NCI-H524 (cell line): ENCODE measurements at regions not wholly inside any gene's neighbourhood (a gene's known extent, or its start where the extent isn't known, plus 50 kb on each side); places are given as distances from the start of the nearest gene placed in this dataset.
"Not testable (repeated sequence)": the region's sequence is repeated elsewhere in the genome, so short reads cannot be mapped to it uniquely, and the experiment has no call there.

Source experiments
- DNase-seq, 2 experiments: peaks; one replicate each; lab custom pipeline; 2025; lab: John Stamatoyannopoulos, UW

DNA sequence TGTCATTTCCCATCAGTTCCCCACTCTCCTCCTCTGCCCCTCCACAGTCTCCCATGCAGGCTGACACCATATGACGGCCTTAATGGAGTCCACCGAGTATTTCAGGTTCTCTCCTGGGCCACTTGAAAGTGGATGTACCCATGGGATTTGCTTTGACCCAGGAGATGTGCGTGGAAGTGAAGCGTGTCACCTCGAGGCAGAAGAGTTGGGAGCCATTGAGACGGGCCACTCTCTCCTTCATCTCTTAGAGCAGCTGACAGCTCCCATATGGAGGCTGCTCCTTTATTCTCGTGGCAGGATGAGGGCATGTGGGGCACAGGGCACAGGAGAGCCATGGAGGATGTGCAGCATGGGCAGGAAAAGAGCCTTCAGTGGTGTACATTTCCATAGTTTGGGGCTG is 144.7 kb upstream of the CRYM start:
- DNase-seq: not testable (repeated sequence)

DNA sequence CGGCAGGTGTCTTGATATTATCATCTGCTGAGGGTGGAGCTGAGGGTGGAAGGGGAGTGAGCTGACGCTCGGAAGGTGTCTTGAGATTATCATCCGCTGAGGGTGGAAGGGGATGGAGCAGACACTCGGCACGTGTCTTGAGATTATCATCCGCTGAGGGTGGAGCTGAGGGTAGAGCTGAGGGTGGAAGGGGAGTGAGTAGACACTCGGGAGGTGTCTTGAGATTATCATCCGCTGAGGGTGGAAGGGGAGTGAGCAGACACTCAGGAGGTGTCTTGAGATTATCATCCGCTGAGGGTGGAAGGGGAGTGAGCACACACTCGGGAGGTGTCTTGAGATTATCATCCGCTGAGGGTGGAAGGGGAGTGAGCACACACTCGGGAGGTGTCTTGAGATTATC is 126.6 kb upstream of the CRYM start:
- not testable (repeated sequence) for DNase-seq

DNA sequence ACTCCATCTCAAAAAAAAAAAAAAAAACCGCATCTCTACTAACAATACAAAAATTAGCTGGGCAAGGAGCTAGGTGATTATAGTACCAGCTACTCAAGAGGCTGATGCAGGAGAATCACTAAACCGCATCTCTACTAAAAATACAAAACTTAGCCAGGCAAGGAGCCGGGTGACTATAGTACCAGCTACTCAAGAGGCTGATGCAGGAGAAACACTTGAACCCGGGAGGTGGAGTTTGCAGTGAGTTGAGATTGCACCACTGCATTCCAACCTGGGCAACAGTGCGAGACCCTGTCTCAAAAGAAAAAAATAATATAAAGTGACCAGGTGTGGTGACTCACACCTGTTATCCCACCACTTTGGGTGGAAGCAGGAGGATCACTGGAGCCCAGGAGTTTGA is 119.8 kb upstream of the CRYM start:
- DNase-seq: not testable (repeated sequence)

DNA sequence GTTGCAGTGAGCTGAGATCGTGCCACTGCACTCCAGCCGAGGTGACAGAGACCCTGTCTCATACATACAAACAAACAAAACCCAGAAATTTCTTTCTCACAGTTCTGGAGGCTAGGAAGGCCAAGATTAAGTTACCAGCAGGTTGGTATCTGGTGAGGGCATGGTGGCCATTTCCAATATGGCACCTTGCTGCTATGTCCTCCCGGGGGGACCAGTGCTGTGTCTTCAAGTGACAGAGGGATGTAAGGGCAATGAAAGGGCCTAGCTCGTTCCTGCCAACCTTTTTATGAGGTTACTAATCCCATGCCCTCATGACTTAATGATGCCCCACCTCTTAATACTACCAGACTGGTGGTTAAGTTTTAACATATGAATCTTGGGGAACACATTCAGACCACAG is 118.5 kb upstream of the CRYM start:
- not testable (repeated sequence) for DNase-seq

DNA sequence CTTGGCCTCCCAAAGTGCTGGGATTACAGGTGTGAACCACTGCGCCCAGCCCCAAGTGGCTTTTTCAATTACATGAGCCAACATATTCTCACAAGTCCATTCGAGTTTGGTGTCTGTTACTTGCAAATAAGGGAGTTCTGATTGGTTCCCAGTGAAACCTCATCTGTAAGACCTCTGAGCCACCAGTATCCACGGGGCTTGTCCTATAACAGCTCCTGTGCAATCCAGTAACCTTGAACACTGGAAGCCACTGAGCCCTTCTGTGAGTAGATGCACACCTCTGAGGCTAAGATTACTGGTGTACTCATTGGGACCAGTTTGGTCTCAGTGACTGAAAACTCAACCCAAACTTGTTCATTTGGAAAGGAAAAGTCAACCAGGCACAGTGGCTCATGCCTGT is 112.5 kb upstream of the CRYM start:
- not testable (repeated sequence) for DNase-seq

DNA sequence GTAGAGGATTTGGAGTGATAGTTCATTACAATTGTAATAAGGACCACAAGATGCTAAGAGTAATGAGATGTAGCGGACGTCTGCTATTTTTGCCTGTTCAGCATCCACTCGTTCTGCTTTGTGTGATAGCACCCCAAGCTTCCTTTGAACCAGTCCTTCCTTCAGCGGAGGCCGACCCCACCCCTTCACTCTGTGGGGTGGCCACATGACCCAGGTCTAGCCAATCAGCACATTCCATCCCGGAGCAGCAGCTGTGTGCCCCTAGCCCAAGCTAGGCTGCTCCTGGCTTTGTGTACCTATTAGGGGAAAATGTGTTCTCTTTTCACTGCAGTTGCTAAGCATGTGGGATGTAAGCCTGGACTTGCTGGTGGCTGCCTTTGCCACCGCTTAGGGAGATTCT is 111.8 kb upstream of the CRYM start:
- DNase-seq: not testable (repeated sequence)

DNA sequence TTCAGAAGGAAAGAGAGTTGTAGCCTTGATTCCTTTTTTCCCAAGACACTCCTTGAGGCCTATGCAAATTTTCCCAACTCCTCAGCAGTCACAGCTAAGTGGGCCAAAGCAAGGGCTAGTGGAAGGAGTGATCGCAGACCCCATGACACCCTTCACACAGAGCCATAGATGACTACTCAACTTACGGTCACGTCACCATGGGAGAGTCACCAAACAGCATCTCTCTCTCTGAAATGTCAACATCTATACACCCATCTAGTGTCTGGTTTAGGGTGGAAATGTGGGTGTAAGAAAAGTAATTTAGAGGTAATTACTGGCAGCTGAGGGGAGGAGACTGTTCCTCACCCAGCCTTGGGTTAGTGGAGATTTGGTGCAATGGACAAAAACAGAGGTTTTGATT is 109.7 kb upstream of the CRYM start:
- not testable (repeated sequence) for DNase-seq

DNA sequence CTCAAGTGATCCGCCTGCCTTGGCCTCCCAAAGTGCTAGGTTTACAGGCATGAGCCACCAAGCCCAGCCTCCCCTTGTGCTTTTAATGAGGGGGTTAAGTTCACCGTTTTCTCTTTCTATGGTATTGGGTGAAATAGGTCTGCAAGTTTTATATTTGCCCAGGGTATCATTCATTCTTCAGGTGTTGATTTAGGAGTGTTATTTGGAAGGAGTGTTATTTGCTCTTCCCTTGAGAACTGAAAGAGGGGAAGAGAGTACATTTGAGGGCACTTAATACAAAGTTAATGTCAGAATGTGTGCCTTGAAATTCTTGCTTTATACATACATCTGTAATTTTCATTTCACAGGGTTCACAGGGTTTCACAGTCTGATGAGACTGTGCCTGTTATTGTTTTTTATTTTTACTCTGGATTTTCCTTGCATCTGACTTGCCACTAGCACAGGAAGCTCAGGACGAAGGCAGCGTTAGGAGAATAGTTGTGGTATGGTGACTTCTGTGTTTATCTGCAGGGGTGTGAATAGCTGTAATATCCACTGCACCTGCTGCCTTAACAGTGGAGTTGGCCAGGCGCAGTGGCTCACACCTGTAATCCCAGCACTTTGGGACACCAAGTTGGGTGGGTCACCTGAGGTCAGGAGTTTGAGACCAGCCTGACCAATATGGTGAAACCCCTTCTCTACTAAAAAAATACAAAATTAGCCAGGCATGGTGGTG is 108.3 kb upstream of the CRYM start:
- not testable (repeated sequence) for DNase-seq

DNA sequence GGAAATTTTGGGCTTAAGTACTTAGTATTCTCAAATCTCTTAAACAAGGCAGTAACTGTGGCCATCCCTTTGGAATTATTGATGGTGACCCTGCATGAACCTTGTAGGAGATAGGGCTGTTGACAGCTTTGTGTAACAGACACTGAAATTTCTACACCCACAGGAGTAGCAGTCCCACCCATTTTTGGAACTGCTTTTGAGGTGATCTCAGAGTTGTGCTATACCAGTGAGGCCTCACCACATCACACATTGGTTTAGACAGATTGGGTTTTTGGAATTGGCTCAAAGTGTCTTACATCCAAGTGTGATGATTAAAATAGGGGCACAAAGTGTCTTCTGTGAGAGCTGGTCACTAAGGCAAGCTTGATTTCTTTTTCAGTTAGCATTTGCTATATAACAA is 105.6 kb upstream of the CRYM start:
- not testable (repeated sequence) for DNase-seq

DNA sequence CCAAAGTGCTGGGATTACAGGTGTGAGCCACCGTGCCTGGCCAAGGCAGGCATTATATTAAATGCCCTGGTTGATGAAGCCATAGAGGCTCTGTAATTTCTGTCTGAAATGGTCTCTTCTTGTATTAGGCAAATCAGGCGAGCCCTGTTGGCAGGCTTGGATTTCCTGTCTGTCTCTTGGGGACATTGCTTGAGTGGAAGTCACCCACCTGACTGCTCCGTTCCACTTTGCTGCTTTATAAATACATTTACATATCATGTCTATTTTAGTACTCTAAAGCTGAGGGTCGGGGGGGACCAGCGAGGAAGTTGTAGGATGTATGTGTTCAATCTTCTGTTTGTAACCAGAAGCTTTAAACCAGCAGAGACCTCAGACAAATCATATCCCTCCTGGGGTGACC is 101.6 kb upstream of the CRYM start:
- not testable (repeated sequence) for DNase-seq

DNA sequence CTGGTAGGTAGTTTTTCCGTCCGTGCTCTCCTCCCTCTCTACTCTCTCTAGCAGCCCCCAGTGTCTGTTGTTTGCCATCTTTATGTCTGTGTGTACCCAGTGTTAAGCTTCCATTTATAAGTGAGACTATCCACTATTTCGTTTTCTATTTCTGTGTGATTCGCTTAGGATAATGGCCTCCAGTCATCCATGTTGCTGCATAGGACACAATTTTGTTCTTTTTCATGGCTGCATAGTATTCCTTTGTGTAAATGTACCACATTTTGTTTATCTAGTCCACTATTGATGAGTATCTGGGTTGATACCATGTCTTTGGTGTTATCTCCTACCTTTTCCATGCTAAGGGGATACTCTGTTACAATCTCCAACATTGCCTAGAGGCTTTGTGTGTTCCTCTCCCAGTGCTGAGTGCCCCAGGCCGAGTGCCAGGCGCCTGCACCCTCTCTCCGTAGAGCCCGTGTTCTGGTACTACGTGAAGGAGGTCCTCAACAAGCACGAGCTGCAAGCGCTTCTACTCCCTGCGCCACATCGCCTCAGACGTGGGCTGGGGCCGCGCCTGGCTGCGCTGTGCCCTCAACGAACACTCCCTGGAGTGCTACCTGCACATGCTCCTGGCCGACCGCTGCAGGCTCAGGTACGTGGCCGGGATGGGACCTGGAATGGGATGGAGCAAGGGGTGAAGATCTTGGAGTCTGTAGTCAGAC is 98.3 kb upstream of the CRYM start:
- DNase-seq: not testable (repeated sequence)

DNA sequence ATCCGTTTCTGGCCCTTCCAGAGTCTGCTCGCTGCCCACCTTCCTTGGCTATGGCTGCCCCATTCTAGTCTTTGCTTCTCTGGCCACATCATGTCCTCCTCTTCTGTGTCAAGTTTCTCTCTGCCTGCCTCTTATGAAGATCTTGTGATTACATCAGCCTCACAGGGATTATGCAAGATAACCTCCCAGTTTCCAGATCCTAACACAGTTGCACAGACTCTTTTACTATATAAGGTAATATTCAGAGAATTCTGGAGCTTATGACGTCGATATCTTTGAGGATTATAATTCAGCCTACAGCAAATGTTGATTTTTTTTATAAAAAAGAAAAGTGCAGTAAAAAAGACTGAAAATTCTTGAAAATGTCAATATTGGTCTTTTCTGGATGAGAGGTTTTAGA is 97.2 kb upstream of the CRYM start:
- DNase-seq: not testable (repeated sequence)

DNA sequence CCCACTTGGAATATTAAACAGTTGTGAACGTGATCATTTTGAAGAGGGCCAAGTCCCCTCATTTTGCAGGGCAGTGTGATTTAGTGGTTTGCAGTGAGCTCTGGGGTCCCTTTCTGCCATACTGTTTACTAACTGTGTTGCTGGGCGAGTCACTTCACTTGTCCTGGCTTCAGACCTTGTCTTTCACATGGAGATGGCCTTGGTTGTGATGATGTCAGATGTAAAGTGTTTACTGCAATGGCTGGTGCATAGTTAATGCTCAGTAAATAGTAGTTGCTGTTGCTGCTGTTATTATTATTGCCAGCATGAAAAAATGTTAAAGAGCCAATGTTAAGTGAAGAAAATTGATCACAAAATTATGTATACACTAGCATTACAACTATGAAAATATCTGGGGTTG is 95.4 kb upstream of the CRYM start:
- not testable (repeated sequence) for DNase-seq

DNA sequence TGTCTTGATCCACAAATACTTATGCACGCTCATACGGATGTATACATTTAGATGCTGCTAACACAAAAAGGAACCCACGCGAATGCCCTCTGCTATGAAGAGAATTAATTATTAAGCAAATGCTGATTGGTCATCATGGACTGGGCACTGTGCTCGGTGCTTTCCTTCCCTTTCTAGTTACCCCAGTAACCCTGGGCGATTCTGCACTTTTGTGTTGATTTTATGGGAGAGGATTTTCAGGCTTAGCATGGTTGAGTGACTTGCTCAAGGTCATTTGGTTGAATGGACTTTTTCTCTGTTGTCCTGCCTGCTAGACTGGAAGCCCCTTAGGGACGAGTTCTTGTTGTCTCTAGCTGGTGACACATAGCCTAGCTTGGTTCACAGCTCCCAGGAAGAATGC is 94.8 kb upstream of the CRYM start:
- not testable (repeated sequence) for DNase-seq

DNA sequence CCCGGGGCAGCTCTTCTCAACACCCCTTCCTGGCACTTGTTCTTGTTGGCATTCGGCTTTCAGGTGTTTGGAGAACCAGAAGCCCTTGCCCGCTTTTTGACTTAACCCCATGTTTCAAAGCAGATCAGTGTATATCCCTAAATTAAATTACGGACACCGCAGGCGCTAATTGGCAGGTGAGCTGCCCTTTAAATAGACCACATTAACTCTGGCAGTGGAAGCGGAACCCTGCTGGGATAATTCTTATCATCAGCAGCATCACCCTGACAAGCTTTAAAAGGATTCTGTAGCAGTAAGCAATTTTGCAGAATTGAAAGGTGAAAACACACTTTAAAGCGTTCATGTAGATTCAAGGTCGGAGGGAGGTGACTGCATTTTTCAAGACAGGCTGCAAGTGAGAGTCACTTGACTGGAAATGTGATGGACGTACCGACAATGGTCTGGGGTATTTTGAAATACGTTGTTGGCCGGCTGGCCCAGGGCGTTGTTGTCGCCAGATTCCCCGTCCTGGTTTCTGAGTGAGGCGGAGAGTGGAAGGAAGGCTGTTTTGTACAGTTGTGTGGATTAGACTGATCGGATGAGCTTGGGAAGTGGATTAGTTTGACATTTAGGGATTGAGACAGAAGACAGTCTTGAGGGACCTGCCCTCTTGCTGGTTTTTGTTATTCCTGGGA is 94.2 kb upstream of the CRYM start:
- DNase-seq: not testable (repeated sequence)

DNA sequence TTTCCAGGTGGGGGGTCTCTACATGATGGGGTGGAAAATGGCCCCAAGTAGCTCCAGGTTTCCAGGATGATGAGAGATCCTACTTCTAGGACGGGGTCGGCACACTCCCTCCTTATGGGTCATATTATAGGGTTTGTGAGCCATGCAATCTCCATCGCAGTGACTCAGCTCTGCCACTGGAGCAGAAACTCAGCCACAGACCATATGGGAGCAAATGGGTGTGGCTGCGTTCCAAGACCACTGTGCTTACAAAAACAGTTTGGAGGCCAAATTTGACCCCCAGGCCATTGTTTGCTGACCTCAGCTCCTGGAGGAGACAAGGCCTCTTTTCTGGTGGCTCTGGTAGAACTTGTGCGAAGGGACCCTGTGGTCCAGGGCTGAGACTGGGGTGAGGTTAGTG is 92.7 kb upstream of the CRYM start:
- not testable (repeated sequence) for DNase-seq

DNA sequence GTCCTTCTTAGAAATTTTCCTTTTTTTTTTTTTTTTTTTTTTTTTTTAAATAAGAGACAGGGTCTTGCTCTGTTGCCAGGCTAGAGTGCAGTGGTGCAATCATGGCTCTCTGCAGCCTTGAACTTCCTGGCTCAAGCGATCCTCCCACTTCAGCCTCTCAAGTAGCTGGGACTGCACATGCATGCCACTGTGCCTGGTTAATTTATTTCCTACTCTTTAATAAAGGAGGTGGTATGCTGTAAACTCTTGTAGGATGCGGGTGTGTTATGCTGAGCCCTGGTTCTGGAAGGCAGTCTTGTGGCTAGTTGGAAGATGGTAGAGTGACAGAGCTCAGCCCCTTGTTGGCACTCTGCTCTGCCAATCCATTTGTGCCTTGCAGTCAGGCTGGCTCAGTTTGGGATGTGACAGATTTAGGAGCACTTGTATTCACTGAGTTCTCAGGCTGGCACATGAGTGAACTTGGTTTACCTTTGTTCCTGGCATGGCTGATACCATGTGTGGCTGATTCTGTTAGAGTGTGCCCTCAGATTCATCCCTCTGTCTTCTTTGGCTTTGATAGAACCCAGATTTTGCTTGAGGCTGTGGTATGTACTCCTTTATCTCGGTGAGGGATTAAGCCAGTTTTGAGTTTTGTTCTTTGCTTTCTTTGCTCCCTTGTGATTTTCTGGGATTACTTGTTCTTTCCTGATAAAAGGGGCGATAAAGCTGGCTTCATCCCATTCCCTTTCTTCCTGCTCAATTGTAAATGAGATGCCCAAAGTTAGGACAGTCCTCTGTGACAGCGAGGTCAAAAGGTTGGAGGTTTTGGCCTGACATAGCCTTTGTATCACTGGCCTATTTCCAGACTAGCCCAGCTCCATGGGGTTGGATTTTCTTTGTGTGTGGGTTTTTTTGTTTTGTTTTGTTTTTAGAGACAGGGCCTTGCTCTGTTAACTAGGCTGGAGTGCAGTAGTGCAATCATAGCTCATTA is 91.2 kb upstream of the CRYM start:
- DNase-seq: not testable (repeated sequence)

DNA sequence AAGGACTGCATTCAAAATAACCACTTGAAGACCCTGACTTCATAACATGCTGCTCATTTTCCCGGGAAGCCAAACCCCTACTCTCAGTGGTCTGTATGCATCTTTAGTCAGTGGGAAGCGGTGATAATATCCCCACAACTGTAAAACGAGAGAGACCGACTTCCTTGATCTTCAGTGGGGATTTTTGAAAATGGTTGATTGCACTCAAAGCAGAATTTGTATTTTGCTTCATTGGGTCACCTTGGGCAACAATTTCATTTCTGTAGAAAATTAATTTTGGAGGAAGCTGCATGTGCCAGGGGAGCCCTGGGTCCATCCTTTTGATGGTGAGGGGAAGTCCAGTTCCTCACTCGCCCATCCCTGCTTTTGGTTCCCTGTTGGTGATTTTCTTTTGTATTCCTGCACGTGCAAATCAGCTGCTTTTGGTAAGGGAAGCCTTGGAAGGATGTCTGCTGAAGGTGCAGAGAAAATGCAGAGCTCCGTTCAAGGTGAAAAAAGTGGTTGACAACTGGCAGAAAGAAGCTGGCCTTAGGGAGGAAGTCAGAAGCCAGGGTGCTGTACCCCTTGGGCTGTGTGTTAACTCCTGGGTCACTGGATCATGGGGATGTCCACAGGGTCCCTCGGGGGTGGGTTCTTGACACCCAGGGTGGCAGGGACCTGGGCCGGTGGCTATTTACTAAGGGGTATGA is 89.8 kb upstream of the CRYM start:
- not testable (repeated sequence) for DNase-seq

DNA sequence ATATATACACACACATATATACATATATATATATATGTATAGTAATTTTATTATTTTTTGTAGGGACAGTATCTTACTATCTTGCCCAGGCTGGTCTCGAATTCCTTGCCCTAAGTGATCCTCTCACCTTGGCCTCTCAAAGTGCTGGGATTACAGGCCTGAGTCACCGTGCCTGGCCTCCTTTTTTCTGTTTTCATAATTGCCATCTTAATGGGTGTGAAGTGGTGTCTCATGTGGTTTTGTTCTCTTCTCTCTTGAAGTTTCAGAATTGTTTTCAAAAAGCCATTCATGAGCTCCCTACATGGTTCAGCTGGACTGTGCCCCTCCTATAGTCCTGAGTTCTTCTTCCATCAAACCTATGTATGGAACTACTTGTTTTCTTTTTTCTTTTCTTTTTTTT is 88.9 kb upstream of the CRYM start:
- not testable (repeated sequence) for DNase-seq

DNA sequence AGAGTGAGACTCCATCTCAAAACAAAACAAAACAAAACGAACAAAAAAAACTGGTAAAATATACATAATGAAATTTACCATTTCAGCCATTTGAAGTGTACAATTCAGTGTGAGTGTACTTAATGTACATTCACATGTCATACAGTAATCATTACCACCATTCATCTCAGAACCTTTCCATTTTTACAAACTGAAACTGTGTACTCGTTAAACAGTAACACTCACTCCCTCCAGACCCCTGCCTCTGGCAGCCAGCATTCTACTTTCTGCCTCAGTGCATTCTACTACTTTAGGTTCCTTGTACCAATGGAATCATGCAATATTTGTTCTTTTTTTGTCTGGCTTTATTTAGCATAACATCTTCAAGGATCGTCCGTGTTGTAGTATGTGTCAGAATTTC is 87.5 kb upstream of the CRYM start:
- not testable (repeated sequence) for DNase-seq

DNA sequence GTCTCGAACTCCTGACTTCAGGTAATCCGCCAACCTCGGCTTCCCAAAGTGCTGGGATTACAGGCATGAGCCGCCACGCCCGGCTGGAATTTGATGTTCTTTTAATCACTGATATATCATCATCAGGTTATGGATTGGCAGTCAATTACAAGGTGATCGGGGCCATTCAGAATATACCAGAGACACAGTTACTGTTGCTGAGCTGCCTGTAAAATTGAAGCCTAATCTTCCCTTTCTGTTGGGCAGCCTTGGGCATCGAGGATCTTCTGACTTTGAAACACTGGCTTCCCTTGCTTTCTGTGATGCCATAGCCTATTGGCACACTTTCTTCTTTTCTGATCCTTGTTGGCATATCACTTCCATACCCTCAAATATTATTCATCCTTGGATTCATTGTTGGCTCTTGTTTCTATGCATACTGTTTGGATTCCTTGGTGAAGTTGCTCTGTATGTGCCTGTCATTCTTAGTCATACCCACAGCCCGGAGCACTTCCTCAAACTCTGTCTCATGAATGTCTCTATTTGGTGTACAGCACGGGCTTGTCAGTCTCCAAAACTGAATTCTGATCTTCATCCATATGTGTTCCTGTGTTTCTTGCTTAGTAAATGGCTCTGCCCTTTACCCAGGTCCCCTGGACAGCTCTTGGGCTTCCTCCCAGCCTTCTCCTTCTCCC is 85.6 kb upstream of the CRYM start:
- not testable (repeated sequence) for DNase-seq
